Natural killer cell (primary cell): ENCODE measurements at regions not wholly inside any gene's neighbourhood (a gene's known extent, or its start where the extent isn't known, plus 50 kb on each side); places are given as distances from the start of the nearest gene placed in this dataset.

Experiments
- ATAC-seq, 3 donors: fragments of 150-1000 bp in 2 of 3; fragments of 200-7000 bp in 1 of 3; cut with Tn5 transposase; 1 replicate in 1 of 3; 2 replicates in 2 of 3; pipeline ENCODE4 v1.10.0; 2021; ENCODE audit warnings: mild to moderate bottlenecking in 2 of 3, moderate library complexity in 2 of 3
- DNase-seq, 2 donors: peaks; one replicate each; pipeline versions ENCODE4 v3.0.0 to v3.0.0-alpha.2; 2013 to 2021; ENCODE audit warnings: mixed read lengths in 1 of 2
- H3K27ac ChIP-seq: one replicate; pipeline ENCODE4 v1.5.1; 2013; ENCODE audit warnings: mild to moderate bottlenecking, low read length
- H3K27me3 ChIP-seq: one replicate; pipeline ENCODE4 v1.6.1; 2013; ENCODE audit warnings: low read length; ENCODE audit not compliant: control insufficient read depth, insufficient read depth
- H3K36me3 ChIP-seq: one replicate; pipeline ENCODE4 v1.6.1; 2013; ENCODE audit warnings: low read length; ENCODE audit not compliant: control insufficient read depth, insufficient read depth
- H3K4me1 ChIP-seq: one replicate; pipeline ENCODE4 v1.6.1; 2013; ENCODE audit warnings: low read length; ENCODE audit not compliant: control insufficient read depth, insufficient read depth
- H3K4me3 ChIP-seq: one replicate; pipeline ENCODE4 v1.5.1; 2013; ENCODE audit warnings: low read length
- H3K9me3 ChIP-seq: one replicate; pipeline ENCODE4 v1.6.1; 2013; ENCODE audit warnings: low read length; ENCODE audit not compliant: control insufficient read depth, insufficient read depth
- H3K27ac Mint-ChIP-seq, 2 donors: one replicate each; pipeline ENCODE4 v1.8.0; 2022; ENCODE audit warnings: mild to moderate bottlenecking in 2 of 2, mixed read lengths in 2 of 2, moderate library complexity in 1 of 2
- H3K27me3 Mint-ChIP-seq, 2 donors: one replicate each; pipeline ENCODE4 v1.8.0; 2022; ENCODE audit warnings: low read depth in 2 of 2, mixed read lengths in 2 of 2
- H3K36me3 Mint-ChIP-seq: one replicate; pipeline ENCODE4 v1.8.0; 2022; ENCODE audit warnings: mixed read lengths
- H3K4me1 Mint-ChIP-seq, 2 donors: one replicate each; pipeline ENCODE4 v1.8.0; 2022; ENCODE audit warnings: mixed read lengths in 2 of 2
- H3K4me3 Mint-ChIP-seq: one replicate; pipeline ENCODE4 v1.8.0; 2022; ENCODE audit warnings: mild to moderate bottlenecking, moderate library complexity, mixed read lengths
- H3K9me3 Mint-ChIP-seq, 2 donors: one replicate each; pipeline ENCODE4 v1.8.0; 2022; ENCODE audit warnings: mixed read lengths in 2 of 2
- WGBS: methylation state at CpG from one replicate; pipeline ENCODE4 v1.1.7; 2013; ENCODE audit warnings: missing lambda C conversion rate; ENCODE audit not compliant: insufficient coverage; 5-methylcytosine and 5-hydroxymethylcytosine counted together
- intact Hi-C: fragments of 100-400 bp; cut with micrococcal nuclease; formaldehyde crosslinking; loops from one replicate; pipeline ENCODE4 v1.14.2; 2022
- TF ChIP-seq, protein P1 (sequence below): fragments of 200-600 bp; IDR thresholded peaks from one replicate; pipeline ENCODE4 v1.8.0; 2022; ENCODE audit warnings: antibody characterized with exemption

GRCh38 chr7:135858379-135858778 is 109.8 kb upstream of the FAM180A start:
- ATAC-seq (no peak), DNase-seq (no peak)
- Histone ChIP-seq H3K4me1 (no peaks in the 10 kb centered on the region), H3K4me3 (no peak overlapping the region), H3K27me3 (no peaks in the 10 kb centered on the region), H3K36me3 (no peaks in the 10 kb centered on the region), H3K27ac (no peak overlapping the region), H3K9me3 (peaks cover 2% of the 10 kb centered on the region)
- Mint-ChIP-seq H3K36me3 (no peaks in the 10 kb centered on the region), H3K9me3 (peaks cover 2% of the 10 kb centered on the region in 2 donors), H3K4me3 (no peak overlapping the region), H3K4me1 (peaks cover 8 to 10% of the 10 kb centered on the region in 2 donors), H3K27ac (no peak overlapping the region), H3K27me3 (peaks cover 3 to 4% of the 10 kb centered on the region in 2 donors)
- intact Hi-C loops: no loop called here
- TF ChIP-seq, protein P1, sequence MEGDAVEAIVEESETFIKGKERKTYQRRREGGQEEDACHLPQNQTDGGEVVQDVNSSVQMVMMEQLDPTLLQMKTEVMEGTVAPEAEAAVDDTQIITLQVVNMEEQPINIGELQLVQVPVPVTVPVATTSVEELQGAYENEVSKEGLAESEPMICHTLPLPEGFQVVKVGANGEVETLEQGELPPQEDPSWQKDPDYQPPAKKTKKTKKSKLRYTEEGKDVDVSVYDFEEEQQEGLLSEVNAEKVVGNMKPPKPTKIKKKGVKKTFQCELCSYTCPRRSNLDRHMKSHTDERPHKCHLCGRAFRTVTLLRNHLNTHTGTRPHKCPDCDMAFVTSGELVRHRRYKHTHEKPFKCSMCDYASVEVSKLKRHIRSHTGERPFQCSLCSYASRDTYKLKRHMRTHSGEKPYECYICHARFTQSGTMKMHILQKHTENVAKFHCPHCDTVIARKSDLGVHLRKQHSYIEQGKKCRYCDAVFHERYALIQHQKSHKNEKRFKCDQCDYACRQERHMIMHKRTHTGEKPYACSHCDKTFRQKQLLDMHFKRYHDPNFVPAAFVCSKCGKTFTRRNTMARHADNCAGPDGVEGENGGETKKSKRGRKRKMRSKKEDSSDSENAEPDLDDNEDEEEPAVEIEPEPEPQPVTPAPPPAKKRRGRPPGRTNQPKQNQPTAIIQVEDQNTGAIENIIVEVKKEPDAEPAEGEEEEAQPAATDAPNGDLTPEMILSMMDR: no peak
- WGBS: 87% methylated on average over 4 of the region's 4 CpGs

DNA sequence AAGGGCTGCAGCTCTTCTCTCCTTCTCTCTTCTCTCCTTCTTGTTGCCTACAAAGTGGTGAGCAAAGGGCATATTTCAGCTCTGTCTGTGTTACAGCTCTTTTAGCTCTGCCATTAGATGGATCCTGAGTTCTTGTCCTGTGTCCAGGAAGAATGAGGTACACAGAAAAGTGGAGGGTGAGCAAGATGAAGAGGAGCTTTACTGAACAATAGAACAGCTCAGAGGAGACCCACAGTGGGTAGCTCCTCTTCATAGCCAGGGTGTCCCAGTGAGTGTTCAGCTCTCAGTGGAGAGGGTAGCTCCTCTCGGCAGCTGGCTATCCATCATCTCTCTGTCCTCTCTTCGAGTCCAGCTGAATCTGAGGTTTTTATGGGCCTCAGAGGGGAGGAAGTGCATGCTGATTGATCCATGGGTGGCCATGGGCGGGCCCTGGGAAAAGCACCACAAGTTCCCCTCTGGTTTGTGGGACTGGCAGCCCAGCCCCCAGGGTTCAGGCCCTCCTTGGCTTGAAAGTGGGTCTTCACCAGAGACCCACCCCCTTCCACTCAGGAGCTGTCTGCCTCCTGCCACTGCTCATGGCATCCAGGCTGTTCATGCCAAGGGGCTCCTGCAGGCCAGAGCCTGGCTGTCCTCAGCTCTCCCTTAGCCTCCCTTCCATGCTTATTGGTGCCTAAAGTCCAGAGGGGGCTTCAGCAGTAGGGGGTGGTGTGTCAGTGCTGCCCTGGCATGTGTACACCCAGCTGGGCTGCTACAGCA is 109.1 kb upstream of the FAM180A start:
- peaks cover 2% of the 10 kb centered on the region for H3K9me3 ChIP-seq
- H3K27ac Mint-ChIP-seq: no peak overlapping the region
- H3K27me3 Mint-ChIP-seq: peaks cover 3 to 8% of the 10 kb centered on the region in 2 donors
- H3K36me3 Mint-ChIP-seq: no peaks in the 10 kb centered on the region
- no peak overlapping the region for H3K4me3 Mint-ChIP-seq
- no peaks in the 10 kb centered on the region for H3K36me3 ChIP-seq
- DNase-seq (no peak), ATAC-seq (no peak)
- TF ChIP-seq, protein P1: no peak
- no peaks in the 10 kb centered on the region for H3K27me3 ChIP-seq
- peaks cover 7 to 8% of the 10 kb centered on the region in 2 donors for H3K4me1 Mint-ChIP-seq
- no peak overlapping the region for H3K4me3 ChIP-seq
- 93% methylated on average over 3 of the region's 3 CpGs for WGBS
- H3K27ac ChIP-seq: no peak overlapping the region
- peaks cover 2% of the 10 kb centered on the region in 2 donors for H3K9me3 Mint-ChIP-seq
- H3K4me1 ChIP-seq: no peaks in the 10 kb centered on the region
- intact Hi-C loops: no loop called here

GRCh38 chr7:135856356-135857144 is 107.9 kb upstream of the FAM180A start:
- ATAC-seq (no peak), DNase-seq (no peak)
- H3K36me3 Mint-ChIP-seq: no peaks in the 10 kb centered on the region

More at GRCh38 chr7:135856356-135857144, 107.9 kb upstream of the FAM180A start:
- TF ChIP-seq, protein P1: no peak
- Histone ChIP-seq H3K4me3 (no peak overlapping the region), H3K36me3 (no peaks in the 10 kb centered on the region), H3K9me3 (peaks cover 2% of the 10 kb centered on the region), H3K4me1 (no peaks in the 10 kb centered on the region), H3K27me3 (no peaks in the 10 kb centered on the region), H3K27ac (no peak overlapping the region)
- H3K27me3 Mint-ChIP-seq: peaks cover 3 to 8% of the 10 kb centered on the region in 2 donors
- peaks cover 7 to 8% of the 10 kb centered on the region in 2 donors for H3K4me1 Mint-ChIP-seq
- peaks cover 2% of the 10 kb centered on the region in 2 donors for H3K9me3 Mint-ChIP-seq
- 90% methylated on average over 2 of the region's 6 CpGs for WGBS
- H3K4me3 Mint-ChIP-seq: no peak overlapping the region
- intact Hi-C loops: no loop called here
- H3K27ac Mint-ChIP-seq: no peak overlapping the region
